GM12874 (cell line): ENCODE measurements at regions not wholly inside any gene's neighbourhood (a gene's known extent, or its start where the extent isn't known, plus 50 kb on each side); places are given as distances from the start of the nearest gene placed in this dataset.

Experiments
- CTCF ChIP-seq: IDR thresholded peaks from 2 replicates; pipeline ENCODE4 v1.5.1; 2011; ENCODE audit warnings: low read depth, mild to moderate bottlenecking, control low read depth, low read length, moderate library complexity; ENCODE audit not compliant: insufficient read depth

DNA sequence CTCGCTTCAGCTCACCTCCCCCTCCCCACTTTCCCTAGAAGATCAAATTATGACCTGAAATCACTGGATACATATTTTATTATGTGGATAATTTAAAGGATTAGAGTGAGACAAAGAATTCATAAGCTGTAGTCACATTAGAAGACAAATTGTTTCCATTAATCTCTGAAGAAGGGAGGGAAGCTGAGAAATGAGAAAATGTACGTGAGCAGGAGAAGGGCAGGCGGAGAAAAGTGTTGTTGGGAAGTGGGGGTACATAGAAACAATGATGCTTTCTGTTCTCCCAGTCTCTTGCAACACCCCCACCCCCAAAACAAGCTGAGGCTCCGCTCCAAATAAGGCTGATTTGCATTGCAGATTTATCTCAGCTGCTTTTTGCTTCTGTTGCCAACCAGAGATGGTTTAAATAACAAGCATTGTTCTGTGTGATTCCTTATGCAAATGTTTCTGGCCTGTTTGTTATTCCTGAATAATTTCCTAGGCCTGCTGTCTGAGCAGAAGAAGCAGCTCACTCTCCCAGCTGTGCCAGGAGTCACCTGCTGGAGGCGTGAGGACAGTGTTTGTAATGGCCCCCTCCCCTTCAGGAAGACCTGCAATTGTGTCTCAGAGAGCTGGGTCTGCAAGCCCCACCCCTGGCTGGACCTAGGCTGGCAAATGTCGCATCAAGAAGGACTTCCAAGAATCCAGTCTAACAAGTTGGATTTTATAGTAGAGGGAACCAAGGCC, 121.8 kb upstream of the TNR start:
- no peak for TF ChIP-seq CTCF

- no peak for TF ChIP-seq CTCF
These were observed 121.2 kb upstream of the TNR start for GRCh38 chr1:175864625-175865024.

GRCh38 chr1:175864183-175864582, 120.8 kb upstream of the TNR start:
- TF ChIP-seq CTCF = no peak

DNA sequence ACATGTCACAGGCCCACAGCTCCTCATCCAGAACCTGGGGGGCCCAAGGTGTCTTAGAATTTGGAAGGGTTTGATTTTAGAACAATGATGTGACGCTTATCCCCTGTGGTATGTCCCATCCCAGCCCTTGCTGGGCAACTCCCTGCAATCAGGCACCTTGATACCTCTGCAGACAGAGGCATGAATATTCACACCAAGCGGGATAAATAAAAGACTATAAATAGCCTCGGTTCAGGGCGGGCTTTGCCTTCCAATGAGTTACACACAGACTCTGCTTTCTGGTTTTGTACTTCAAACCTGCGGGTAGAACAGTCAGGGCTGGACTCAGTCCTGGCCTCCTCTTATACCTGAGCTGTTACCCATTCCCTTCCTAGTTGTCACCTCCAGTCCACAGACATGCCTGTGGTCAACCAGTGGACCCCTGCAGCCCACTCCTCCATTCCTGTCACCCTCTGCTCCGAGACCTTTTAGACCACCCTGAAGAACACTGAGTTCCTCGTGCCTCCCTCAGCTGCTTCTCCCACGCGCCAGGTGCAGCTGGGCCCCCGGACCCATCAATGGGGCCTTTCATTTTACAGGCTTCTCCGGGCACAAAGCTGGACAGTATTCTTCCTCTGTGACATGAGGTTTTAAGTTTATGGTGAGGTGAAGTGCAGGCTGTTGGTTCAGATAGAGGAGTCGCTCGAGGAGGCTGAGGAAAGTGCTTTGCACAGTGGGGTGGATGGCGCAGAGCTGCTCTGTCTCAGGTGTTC, 120.1 kb upstream of the TNR start:
- no peak for TF ChIP-seq CTCF

DNA sequence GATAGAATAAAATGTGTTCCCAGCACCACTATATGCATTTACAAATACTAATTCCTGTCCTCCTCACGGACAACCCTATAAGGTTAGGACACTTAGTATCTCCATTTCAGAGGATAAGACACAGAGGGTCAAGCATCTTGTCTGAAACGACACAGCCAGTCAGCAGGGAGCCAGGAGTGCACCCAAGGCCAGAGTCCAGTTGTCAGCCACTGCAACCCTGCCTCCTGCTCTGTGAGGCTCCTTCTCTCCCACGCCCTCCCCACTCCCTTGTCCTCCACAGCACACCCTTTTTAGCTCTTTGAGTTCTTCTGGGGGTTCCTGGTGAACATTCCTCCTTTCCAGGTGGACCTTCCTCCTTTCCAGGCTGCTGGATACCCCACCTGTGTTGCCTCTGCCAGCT, 119.0 kb upstream of the TNR start:
- TF ChIP-seq CTCF = no peak

DNA sequence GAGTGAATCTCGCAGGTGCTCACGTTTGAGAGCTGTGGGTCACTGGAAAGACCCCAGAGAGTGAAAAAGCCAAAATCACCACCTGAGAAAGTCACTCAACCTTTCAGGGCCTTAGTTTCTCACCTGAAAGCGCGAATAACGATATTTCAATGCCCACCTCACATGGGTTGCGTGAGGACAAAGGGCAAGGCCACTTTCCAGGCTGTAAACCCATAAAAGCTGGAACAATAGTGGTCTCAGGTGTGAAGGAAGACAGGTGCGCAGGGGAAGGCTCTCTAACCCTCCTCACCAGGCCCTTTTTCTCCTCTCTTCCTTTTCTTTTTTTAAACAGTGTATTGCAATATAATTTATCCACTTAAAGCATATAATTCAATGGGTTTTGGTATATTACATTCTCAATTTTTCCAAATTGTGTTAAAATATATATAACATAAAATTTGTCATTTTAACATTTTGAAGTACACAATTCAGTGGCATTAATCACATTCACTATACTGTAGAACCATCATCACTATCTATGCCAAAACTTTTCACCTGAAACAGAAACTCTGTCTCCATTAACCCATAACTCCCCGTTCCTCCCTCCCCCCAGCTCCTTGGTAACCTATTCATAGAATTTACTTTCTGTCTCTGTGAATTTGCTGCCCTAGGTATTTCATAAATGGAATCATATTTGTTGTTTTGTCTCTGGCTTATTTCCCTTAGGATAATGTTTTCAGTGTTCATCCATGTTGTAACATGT, 118.4 kb upstream of the TNR start:
- no peak for TF ChIP-seq CTCF

- TF ChIP-seq CTCF = no peak
These were observed 114.4 kb upstream of the TNR start for GRCh38 chr1:175857756-175858155.
